ENCODE measurements at regions not wholly inside any gene's neighbourhood (a gene's known extent, or its start where the extent isn't known, plus 50 kb on each side); places are given as distances from the start of the nearest gene placed in this dataset.

GRCh38 chr13:50457415-50458393 is 385.8 kb downstream of the DLEU7 start:
- H3K27me3 ChIP-seq = no peaks in the 10 kb centered on the region
- peaks cover 7 to 11% (median 10%) of the 10 kb centered on the region in 4 donors for H3K4me1 ChIP-seq
- H3K4me3 ChIP-seq = no peak overlapping the region
- intact Hi-C loops (cut with DNase I) = no loop called here
- 82% methylated on average over 5 of the region's 5 CpGs for WGBS
- H3K27ac ChIP-seq (replicated peaks in 1 of 4) = no peak overlapping the region
- no peaks in the 10 kb centered on the region for H3K9me3 ChIP-seq
- TF ChIP-seq EP300 (IDR thresholded peaks at IDR 0.05) = no peak
- TF ChIP-seq POLR2A (IDR thresholded peaks at IDR 0.05; ENCODE audit: low read depth) = no peak
- TF ChIP-seq POLR2AphosphoS5 (IDR thresholded peaks at IDR 0.05) = no peak
- no peak for TF ChIP-seq CTCF (IDR thresholded peaks at IDR 0.05)
- H3K36me3 ChIP-seq = no peaks in the 10 kb centered on the region
- no peak for DNase-seq (ENCODE audit: extremely low spot score)

GRCh38 chr13:50459046-50459445 is 384.4 kb downstream of the DLEU7 start:
- WGBS = 94% methylated on average over 2 of the region's 2 CpGs
- no peak overlapping the region for H3K27ac ChIP-seq (replicated peaks in 1 of 4)
- H3K9me3 ChIP-seq = no peaks in the 10 kb centered on the region
- H3K4me3 ChIP-seq = no peak overlapping the region
- no peak for DNase-seq (ENCODE audit: extremely low spot score)
- intact Hi-C loops (cut with DNase I) = no loop called here
- no peaks in the 10 kb centered on the region for H3K36me3 ChIP-seq
- H3K4me1 ChIP-seq = peaks cover 0 to 7% (median 5%) of the 10 kb centered on the region in 4 donors
- no peaks in the 10 kb centered on the region for H3K27me3 ChIP-seq
- TF ChIP-seq CTCF (IDR thresholded peaks at IDR 0.05) (no peak), EP300 (IDR thresholded peaks at IDR 0.05) (no peak), POLR2AphosphoS5 (IDR thresholded peaks at IDR 0.05) (no peak), POLR2A (IDR thresholded peaks at IDR 0.05; ENCODE audit: low read depth) (no peak)

GRCh38 chr13:50459658-50460057 is 383.8 kb downstream of the DLEU7 start:
- Histone ChIP-seq H3K27ac (replicated peaks in 1 of 4) (no peak overlapping the region), H3K27me3 (no peaks in the 10 kb centered on the region), H3K4me3 (no peak overlapping the region), H3K4me1 (peaks cover 0 to 7% (median 5%) of the 10 kb centered on the region in 4 donors), H3K9me3 (no peaks in the 10 kb centered on the region), H3K36me3 (no peaks in the 10 kb centered on the region)
- no peak for DNase-seq (ENCODE audit: extremely low spot score)
- intact Hi-C loops (cut with DNase I) = no loop called here
- no peak for TF ChIP-seq EP300 (IDR thresholded peaks at IDR 0.05)
- no peak for TF ChIP-seq CTCF (IDR thresholded peaks at IDR 0.05)
- TF ChIP-seq POLR2AphosphoS5 (IDR thresholded peaks at IDR 0.05) = no peak
- TF ChIP-seq POLR2A (IDR thresholded peaks at IDR 0.05; ENCODE audit: low read depth) = no peak

GRCh38 chr13:50460358-50460757 is 383.1 kb downstream of the DLEU7 start:
- intact Hi-C loops (cut with DNase I) = no loop called here
- Histone ChIP-seq H3K4me1 (peaks cover 0 to 7% (median 5%) of the 10 kb centered on the region in 4 donors), H3K27me3 (no peaks in the 10 kb centered on the region), H3K36me3 (no peaks in the 10 kb centered on the region), H3K9me3 (no peaks in the 10 kb centered on the region), H3K4me3 (no peak overlapping the region), H3K27ac (replicated peaks in 1 of 4) (no peak overlapping the region)
- DNase-seq (ENCODE audit: extremely low spot score) = no peak
- TF ChIP-seq POLR2AphosphoS5 (IDR thresholded peaks at IDR 0.05) (no peak), EP300 (IDR thresholded peaks at IDR 0.05) (no peak), CTCF (IDR thresholded peaks at IDR 0.05) (no peak), POLR2A (IDR thresholded peaks at IDR 0.05; ENCODE audit: low read depth) (no peak)
- 73% methylated on average over 1 of the region's 1 CpG for WGBS

Data from esophagus muscularis mucosa (tissue), 4 donors.